ENCODE measurements at regions not wholly inside any gene's neighbourhood (a gene's known extent, or its start where the extent isn't known, plus 50 kb on each side); places are given as distances from the start of the nearest gene placed in this dataset.

- DNase-seq = no peak
These were observed 350.0 kb downstream of the AKAIN1 start for GRCh38 chr18:4847056-4847455.

- DNase-seq = no peak
These were observed 352.7 kb downstream of the AKAIN1 start for GRCh38 chr18:4844320-4844719.

- no peak for DNase-seq
These were observed 353.3 kb downstream of the AKAIN1 start for GRCh38 chr18:4843771-4844170.

- DNase-seq = no peak
These were observed 354.3 kb downstream of the AKAIN1 start for GRCh38 chr18:4842751-4843150.

- no peak for DNase-seq
These were observed 354.8 kb downstream of the AKAIN1 start for GRCh38 chr18:4842287-4842686.

- DNase-seq = no peak
These were observed 357.4 kb downstream of the AKAIN1 start for GRCh38 chr18:4839639-4840038.

- DNase-seq = no peak
These were observed 360.9 kb downstream of the AKAIN1 start for GRCh38 chr18:4836141-4836540.

GRCh38 chr18:4831791-4832375 is 365.2 kb downstream of the AKAIN1 start:
- DNase-seq = no peak

- no peak for DNase-seq
These were observed 365.9 kb downstream of the AKAIN1 start for GRCh38 chr18:4831127-4831526.

- no peak for DNase-seq
These were observed 368.0 kb upstream of the DLGAP1 start for GRCh38 chr18:4823091-4823490.

GRCh38 chr18:4821801-4822200 is 366.7 kb upstream of the DLGAP1 start:
- no peak for DNase-seq

- no peak for DNase-seq
These were observed 362.6 kb upstream of the DLGAP1 start for GRCh38 chr18:4817665-4818064.

GRCh38 chr18:4813708-4814107 is 358.6 kb upstream of the DLGAP1 start:
- no peak for DNase-seq

- DNase-seq = no peak
These were observed 353.8 kb upstream of the DLGAP1 start for GRCh38 chr18:4808891-4809290.

GRCh38 chr18:4807604-4808293 is 352.6 kb upstream of the DLGAP1 start:
- DNase-seq = no peak

- no peak for DNase-seq
These were observed 351.2 kb upstream of the DLGAP1 start for GRCh38 chr18:4806331-4806730.

GRCh38 chr18:4802296-4802695 is 347.2 kb upstream of the DLGAP1 start:
- DNase-seq = no peak

- no peak for DNase-seq
These were observed 346.0 kb upstream of the DLGAP1 start for GRCh38 chr18:4801151-4801550.

GRCh38 chr18:4797002-4797685 is 342.0 kb upstream of the DLGAP1 start:
- DNase-seq = no peak

GRCh38 chr18:4789506-4789905 is 334.4 kb upstream of the DLGAP1 start:
- no peak for DNase-seq

- DNase-seq = no peak
These were observed 326.8 kb upstream of the DLGAP1 start for GRCh38 chr18:4781873-4782272.

- no peak for DNase-seq
These were observed 310.3 kb upstream of the DLGAP1 start for GRCh38 chr18:4765401-4765800.

GRCh38 chr18:4762330-4762729 is 307.2 kb upstream of the DLGAP1 start:
- no peak for DNase-seq

GRCh38 chr18:4758980-4759379 is 303.9 kb upstream of the DLGAP1 start:
- no peak for DNase-seq

All from stimulated activated CD4-positive, alpha-beta T cell treated with anti-CD3 and anti-CD28 coated beads, Interleukin-15, amount 100 ng/mL, for 24 hours (primary cell).